Left kidney (tissue), 1 donor: ENCODE measurements at regions not wholly inside any gene's neighbourhood (a gene's known extent, or its start where the extent isn't known, plus 50 kb on each side); places are given as distances from the start of the nearest gene placed in this dataset.

Source experiments
- DNase-seq: peaks from one replicate; pipeline ENCODE4 v3.0.0-alpha.2; 2013

DNA sequence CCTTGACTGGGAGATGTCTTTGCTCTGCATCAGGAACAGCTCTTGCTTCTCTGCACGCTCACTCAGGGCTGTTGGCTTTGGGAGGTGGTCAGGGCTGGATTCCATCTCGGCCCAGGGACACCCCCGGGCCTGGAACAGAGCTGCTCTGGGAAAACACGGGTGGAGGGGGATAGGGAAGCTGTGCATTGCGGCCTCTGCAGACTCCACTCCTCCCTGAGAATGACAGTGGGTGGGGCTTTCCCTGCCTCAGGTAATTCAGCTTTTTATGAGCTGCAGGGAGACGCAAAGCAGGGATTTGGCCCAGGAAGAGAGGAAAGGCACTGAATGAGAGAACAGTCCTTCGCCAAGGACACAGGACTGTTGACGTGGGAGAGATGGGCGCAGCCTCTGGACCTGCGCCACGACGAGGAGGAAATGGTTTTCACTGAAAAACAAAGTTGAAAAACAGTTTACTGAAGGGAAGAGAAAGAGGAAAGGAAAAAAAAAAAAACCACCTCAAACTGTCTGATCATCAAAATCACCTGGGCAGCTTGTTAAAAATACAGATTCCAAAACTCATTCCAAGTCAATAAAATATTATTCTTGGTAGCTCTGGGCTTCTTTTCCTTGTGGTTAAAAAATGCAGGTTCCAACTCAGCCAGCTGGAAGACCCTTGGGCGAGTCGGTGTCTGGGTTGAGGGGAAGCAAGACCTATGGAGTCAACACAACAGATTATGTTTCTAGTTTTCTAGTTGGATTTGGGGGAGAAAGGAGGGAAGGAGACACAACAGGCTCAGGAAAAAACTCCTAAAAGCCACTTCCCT, 194.0 kb downstream of the ZFP36L2 start:
- no peak for DNase-seq

DNA sequence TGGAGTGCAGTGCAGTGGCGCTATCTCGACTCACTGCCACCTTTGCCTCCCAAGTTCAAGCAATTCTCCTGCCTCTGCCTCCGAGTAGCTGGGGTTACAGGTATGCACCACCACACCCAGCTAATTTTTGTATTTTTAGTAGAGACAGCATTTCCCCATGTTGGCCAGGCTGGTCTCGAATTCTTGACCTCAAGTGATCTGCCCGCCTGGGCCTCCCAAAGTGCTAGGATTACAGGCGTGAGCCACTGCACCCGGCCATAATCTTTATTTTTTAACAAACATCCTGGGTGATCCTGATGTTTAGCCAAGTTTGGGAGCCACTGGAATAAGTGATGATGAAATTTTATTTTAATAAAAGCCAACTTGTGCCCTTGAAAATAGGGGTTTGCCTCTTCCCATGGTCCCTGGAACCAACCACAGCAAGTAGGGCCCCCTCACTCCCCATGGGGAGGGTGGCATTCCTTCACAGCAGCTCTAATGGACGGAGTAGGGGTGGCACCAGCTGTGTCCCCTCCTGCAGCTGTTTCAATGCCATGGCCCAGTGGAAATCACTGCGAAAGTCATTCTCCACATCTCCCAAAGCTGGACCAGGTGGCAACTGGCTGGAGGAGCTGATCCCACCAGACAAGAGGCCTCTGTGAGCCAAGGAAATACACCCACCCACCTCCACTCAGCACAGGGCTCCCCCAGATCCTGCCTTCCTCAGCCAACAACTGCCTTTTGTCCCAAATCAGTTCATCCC, 194.8 kb downstream of the ZFP36L2 start:
- no peak for DNase-seq

- no peak for DNase-seq
Observed at GRCh38 chr2:43030551-43031307, 195.7 kb downstream of the ZFP36L2 start.

DNA sequence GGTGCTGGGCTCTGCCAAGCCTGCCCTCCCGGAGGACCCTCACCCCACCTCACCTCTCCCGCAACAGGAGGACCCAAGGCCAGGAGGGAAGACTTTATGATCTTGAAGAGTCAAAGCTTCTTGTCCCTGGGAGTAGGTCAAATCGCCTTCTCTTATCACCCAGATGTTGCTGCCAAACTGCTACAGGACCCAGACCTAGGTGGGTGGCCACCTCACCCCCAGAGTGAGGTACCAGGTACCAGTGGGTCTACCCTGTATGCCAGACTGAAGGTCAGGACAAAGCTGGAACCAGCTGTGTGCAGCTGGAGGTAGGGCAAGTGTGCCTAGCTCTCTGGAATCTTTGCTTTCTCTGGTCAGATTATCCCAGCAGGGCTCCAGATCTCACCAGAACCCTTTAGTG, 197.2 kb downstream of the ZFP36L2 start:
- DNase-seq = no peak

DNA sequence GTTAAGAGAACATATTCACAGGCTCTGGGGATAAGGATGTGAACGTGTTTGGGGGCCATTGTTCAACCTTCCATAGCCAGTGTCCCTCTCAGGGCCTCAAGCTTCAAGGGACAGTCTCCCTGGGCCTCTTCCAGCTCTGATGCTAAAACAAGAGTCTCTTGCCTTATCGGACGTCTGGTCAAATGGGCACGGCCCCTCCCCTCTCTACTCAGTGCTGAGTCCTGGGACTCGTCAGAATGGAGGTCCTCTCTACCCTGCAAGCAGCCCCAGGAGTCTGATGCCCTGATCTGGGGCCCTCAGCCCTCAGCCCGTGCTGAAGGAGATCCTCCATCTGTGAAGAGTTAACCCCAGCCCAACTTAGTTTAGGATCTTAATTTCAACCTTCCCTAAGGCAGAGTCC, 198.2 kb downstream of the ZFP36L2 start:
- DNase-seq = no peak

- DNase-seq = no peak
Observed at GRCh38 chr2:43027097-43027873, 199.1 kb downstream of the ZFP36L2 start.

- no peak for DNase-seq
Observed at GRCh38 chr2:43026426-43027096, 199.8 kb downstream of the ZFP36L2 start.

GRCh38 chr2:43025709-43026295, 200.6 kb downstream of the ZFP36L2 start:
- DNase-seq = no peak

GRCh38 chr2:43024515-43025011, 201.8 kb downstream of the ZFP36L2 start:
- DNase-seq = peak; percentile 74

GRCh38 chr2:43023791-43024514, 202.5 kb downstream of the ZFP36L2 start:
- DNase-seq = no peak

DNA sequence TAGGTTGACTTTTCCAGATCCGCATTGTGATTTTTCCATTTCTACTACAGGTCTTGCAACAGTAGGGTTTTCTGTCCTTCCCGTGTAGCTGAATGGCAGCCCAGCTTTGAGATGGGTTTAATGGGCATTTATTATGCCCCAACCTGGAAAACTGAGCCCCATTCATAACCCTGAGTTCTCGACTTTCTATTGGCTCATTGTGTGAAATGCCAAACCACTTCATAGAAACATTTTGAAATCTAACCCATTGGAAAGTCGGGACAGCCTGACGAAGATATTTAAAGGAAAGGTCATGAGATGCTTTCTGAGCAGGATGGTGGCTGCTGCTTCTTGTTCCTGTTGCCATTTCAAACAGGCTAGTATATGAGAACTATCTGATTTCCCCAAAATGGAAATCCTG, 203.5 kb downstream of the ZFP36L2 start:
- DNase-seq = no peak

GRCh38 chr2:43021791-43022509, 204.5 kb downstream of the ZFP36L2 start:
- DNase-seq = no peak

DNA sequence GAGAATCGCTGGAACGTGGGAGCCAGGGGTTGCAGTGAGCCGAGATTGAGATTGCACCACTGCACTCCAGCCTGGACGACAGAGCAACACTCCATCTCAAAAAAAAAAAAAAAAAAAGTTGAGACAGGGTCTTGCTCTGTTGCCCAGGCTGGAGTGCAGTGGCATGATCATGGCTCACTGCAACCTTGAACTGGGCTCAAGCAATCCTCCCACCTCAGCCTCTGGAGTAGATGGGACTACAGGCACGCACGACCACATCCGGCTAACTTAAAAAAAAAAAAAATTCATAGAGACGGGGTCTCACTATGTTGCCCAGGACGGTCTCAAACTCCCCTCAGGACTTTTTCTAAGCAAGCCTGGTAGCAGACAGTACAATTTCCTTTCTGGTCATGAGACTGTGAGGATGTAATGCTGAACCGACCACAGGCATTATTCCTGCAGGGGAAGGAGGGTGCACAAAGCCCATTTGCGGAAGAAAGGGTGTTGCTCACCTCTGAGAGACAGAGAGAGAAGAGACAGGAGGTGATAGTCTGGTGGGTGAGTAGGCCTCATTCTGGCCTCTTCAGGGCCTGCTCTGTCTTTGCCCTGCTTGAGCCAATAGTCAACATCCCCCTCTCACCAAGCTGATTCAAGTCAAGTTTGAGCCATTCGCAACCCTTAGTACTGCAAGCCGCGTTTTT, 205.3 kb downstream of the ZFP36L2 start:
- DNase-seq = no peak

DNA sequence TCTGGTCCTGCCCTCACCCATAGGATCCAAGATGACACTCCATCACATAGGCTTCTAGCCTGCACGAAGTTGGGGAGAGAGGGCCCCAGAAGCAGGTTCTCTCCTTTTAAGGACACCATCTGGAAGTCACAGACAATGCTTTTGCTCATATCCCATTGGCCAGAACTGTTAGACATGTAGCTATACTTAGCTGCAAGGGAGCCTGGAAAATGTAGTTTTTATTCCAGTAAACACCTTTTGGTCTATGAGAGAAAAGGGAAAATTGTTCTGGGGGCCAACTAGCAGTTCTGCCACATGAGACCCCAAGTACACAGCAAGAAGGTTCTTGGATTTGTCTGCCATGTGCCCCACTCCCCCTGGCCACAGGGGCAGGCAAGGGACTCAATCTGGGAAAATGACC, 206.1 kb downstream of the ZFP36L2 start:
- no peak for DNase-seq

- no peak for DNase-seq
Observed at GRCh38 chr2:43019536-43020183, 206.7 kb downstream of the ZFP36L2 start.

DNA sequence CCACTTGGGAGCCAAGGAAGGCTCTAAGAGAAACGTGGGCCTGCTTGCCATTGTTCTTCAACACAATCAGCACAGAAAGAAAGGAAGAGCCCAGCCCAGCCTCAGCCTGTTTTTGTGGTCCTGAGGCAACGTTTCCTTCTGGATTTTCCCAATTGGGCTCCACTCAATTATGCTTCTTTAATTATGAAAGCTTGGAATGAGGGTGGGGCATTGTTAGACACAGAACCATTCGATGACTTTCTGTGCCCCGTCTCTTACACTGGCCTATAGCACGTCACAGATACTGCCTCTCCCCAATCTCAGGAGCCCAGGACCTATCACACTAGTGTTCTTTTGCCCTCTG, 207.4 kb downstream of the ZFP36L2 start:
- no peak for DNase-seq

DNA sequence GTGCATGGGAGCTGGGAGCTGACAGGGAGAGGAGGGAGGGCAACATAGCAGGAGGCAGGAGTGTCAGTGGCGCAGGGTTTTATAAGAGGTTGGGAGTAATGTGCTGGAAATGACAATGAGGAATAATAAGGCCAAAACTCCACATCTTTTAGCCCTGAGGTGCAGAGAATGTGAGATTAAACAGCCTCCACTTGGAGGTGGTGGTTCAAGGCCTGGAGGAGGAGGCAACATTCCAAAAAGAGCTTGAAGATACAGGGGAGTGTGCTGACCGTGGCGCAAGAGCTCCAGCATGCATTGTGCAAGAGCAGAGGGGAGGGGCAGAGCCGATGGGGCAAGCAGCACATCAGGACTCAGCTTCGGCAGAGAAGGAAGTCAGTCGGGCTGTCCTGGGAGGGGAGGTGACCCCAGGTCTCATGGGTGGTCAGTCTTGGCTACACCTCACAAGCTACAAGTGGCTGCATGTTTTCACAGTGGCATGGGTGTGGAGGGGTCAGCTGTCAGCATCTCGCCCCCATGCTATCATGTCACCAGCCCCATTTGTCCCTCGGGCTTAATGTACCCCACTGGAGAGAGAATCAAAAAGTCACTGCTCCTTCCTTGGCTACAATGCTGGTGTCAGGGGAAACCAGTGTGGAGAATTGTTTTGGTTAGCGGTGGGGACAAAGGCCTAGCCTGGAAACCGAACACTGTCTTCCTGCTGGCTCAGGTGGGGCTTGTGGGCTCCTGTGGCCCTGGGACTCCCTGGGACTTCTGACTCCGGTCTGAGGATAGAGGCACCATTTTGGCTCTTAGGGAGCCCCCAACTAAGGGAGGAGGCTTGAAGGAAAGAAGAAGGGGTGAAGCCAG, 208.0 kb downstream of the ZFP36L2 start:
- no peak for DNase-seq
